GM03348 (cell line): ENCODE measurements at regions not wholly inside any gene's neighbourhood (a gene's known extent, or its start where the extent isn't known, plus 50 kb on each side); places are given as distances from the start of the nearest gene placed in this dataset.
"Not testable (repeated sequence)": the region's sequence is repeated elsewhere in the genome, so short reads cannot be mapped to it uniquely, and the experiment has no call there.

ENCODE experiments used
- DNase-seq: peaks from one replicate; pipeline ENCODE4 v3.0.0; 2012; ENCODE audit warnings: low spot score

DNA sequence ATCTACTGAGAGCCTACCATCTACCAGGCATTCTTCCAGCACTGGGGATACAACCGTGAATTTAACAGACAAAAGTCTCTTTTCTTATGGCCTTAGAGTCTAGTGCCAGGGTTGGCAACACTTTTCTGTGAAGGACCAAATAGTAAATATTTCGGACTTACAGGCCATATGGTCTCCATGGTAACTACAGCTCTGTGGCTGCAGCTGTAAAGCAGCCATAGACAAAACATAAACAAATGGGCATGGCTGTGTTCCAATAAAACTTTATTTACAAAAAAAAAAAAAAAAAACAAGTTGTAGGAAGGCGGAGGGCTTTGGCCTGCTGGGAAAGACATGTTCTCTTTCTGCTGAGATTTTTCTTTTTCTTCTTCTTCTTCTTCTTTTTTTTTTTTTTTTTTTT is 98.7 kb downstream of the ABCC12 start:
- DNase-seq = no peak

DNA sequence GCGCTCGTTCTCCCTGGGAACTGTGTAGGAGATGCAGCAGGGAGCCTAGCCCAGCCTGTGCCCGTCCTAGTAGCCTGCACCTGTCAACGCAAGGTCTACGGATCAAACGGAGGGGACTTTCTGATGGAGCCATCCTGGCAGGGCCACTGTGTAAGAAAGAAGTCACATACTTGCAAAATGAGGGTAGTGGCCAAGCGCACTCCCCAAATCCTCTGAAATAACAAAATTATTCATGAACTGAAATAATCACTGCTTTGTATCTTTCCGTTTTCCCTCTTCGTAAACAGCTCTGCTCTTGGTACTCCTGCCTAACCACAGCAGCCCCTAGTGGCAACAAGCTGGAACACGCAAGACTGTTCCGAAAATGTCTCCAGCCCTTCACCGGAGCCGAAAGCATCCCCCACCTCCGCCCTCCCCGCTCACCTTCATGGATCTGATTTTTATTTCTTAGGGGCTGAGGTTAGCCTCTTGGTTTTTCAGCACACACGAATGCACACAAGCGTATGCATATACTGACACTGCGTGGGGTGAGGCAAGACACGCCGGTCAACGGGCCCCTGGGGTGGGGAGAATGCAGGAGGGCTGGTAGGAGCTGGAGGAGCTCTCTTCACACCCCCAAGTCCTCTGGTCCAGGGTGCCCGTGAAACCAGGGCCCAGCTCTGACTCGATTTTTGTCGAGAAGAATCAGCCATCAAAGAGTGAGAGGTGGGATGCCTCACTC is 100.8 kb downstream of the ABCC12 start:
- DNase-seq = peak; percentile 87

DNA sequence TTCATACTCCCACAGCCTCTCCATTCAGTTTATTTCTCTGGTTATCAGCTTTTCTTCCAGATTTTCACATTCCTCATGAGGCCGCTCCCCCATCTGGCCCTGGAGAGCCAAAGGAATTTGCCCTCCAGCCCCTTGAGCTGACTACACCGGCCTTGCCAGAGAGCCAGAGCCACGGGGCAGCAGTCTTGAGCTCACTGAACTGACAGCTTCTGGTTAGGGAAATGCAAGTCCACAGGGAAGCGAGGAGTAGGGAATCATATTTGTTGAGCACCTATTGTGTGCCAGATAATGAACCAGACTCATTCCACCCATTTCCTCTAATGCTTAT is 102.4 kb downstream of the ABCC12 start:
- DNase-seq = peak; percentile 51

DNA sequence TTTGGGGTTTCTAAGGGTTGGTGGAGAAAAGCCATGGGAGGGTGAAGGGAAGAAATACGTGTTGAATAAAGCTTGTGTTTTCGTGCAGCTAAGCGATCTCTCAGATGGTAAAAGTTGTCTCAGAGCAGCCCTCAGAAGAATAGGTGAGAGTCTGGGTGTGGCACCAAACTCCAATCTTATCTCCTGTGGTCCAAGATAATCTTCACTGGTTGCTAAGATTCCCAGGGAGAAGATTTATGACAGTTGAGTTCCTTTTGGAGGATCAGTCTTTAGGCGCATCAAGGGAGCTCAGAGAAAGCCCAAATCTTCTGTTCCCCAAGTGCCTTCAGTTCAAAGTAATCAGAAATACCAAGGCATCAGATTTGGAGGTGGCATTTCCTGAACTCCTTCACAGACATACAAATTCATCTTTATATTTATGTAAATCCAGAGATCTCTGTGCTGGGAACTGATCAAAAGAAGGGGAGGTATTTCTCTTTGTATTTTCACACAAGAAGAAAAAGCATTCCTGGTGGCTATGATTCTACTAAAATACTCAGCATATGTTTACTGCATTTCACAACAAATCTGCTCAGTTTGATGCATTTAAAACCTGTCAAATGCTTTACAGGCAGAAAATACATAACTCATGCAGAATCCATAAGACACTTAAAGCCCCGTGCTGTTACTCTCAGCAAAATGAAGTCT is 102.9 kb downstream of the ABCC12 start:
- no peak for DNase-seq

DNA sequence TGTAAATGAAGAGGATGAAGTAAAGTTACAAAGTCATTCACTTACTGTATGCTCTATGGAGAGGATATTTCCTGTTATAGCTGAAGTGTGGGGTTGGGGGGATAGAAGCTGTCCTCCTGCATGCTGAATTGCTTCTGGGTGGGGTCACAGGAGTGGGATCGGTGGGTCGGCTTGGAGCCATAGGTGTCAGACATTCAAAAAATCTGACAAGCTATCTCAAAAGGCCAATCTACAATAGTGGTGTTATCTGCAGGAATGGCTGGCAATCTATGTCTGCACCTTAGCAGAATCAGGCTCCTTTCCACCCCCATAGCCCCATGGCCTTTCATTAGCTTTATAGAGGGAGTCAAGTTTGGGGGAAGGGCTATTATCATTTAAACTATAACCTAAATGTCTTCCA is 104.9 kb downstream of the ABCC12 start:
- no peak for DNase-seq

DNA sequence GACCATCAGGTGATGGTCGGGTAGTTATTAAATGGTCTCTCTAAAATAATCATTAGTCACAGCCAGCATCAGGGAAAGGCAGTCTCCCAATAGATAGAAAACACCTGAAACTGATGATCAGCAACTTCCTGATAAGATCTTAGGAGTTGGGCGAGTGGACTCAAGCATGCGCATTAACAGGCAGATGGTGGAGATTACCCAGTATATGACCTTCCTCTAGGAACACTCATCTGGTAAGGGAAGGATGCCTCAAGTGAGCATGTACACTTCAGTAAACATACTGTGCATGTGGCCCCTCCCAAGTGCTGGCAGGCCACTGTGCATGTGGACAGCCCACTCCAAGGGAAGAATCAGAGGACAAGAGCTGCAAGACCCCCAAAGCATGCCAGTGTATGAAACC is 105.9 kb downstream of the ABCC12 start:
- DNase-seq = no peak

DNA sequence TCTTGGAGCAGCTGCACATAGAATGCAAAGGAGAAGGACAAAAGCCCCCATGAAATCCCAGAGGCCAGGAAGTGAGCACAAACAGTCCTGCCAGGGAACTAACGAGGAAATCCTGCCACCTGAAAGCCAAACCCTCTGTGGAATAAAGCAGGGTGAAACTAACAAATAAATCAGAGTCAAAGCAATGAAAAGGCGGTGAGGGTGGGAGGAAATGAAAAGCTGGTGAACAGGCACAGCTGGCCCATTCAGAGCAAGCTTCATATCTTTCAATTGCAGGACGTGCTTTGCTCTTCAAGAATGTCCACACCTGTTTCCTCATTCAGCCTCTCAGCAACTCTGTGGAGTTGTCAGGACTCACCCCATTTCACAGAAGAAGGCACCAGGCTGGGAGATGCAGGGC is 108.1 kb downstream of the ABCC12 start:
- DNase-seq = no peak

DNA sequence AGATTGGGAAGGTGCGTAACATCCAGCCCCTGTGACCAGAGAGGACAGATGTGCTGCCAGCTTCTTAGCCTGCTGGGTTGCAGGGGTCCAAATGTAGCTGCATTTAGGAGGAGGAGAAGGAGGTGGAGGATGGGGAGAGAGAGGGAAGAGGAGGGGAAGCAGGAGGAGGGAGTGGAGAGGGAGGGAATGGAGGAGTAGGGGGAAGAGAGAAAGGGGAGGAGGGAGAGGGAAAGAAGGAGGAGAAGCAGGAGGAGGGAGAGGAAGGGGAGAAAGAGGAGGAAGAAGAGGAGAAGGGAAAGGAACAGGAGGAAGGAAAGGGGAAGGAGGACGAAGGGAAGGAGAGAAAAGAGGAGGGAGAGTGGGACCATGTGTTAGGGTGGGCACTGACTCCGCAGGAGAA is 108.6 kb downstream of the ABCC12 start:
- DNase-seq = no peak

DNA sequence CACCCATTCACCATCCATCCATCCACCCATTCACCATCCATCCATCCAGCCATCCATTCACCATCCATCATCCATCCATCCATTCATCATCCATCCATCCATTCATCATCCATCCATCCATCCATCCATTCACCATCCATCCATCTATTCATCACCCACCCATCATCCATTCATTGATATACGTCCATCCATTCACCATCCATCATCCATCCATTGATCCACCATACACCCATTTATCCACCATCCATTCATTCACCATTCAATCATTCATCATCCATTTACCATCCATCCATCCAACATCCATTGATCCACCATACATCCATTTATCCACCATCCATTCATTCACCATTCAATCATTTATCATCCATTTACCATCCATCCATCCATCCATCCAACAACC is 111.7 kb downstream of the ABCC12 start:
- DNase-seq = no peak

DNA sequence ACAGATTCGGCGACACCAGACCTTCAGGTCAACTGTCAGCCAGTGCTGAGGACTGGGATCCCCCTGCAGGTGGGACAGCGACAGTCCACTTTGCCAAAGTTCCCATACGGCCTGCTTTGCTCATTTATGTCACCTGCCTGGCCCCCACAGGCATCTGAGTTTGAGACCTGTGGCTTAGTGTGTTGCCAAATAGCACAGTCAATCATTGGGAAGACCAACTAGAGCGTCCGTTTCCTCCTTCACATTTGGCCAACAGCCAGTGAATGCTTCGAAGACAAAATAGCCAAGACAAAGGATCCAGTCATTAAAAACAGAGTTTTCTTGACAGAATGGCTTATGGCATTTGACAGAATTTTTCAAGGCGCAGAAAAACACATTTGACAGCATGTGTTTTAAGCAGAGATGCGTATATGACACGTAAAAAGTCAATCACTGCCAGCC is 113.8 kb downstream of the ABCC12 start:
- DNase-seq = no peak

DNA sequence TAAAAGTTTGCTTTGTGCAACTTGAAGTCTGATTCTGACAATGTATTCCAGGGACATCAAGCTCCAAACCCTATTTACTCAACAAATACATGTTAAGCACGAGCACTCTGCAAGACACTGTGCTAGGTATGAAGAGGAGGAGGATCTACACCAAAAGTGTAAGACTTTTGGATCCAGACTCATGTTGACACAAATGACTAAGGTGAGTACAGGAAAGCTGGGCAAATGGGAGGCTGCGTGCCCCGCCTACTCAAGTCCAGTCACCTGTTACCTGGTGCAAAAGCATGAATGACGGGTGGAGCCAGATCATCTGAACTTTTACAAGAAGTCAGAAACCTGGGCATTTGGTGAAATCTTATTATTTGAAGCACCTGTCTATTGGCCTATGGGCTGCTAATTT is 120.7 kb downstream of the ABCC12 start:
- DNase-seq = no peak

DNA sequence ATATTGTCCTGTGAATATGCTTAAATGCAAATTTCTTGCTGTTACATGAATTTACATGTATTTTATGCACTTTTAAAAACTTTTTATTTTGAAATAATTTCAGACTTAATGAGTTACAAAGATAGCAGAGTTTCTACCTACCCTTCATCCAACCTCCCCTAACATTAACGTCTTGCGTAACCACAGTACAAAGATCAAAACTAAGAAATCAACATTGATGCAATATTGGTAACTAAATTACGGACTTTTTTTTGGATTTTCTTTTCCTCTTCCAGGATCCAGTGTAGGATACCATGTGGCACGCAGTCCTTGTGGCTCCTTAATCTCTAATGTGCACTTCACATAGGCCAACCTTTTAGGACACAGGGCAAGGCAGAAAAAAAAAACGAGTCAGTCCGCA is 124.9 kb downstream of the ABCC12 start:
- no peak for DNase-seq

DNA sequence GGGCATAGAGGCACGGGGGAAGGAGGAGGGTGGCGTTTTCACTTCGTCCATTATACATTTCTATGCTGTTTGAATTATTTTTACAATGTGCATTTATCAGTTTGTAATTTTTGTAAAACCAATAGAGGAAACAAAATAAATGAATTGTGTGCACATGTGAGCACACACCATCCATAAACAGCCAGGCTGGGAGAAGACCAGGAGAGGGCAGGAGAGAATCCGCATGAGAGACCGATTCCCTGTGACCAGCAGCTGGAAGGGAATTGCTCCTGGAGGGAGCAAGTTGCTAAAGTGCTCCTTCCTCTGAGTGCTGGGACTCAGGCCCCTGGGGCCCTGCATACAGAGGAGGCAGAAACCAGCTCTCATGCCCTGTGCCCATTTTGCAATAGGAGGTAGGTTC is 126.0 kb downstream of the ABCC12 start:
- peak; percentile 18 for DNase-seq

DNA sequence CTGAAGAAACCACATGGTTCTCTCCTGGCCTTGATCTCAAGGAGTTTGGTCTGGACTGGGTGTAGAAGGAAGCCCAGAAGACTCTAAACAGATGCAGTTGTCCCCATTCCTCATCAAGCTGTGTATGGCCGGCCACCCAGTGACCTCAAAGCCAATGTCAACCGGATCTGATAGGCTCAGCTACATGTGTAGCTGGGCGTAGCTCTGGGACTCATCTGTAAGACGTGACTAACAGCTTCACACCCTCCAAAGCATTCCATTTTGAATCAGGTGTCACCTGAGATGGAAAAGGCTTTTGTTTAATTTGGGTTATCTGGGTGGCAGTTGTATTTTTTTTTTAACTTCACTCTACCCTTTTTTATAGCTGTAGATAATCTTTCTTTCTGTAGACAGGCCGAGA is 130.4 kb downstream of the ABCC12 start:
- no peak for DNase-seq

DNA sequence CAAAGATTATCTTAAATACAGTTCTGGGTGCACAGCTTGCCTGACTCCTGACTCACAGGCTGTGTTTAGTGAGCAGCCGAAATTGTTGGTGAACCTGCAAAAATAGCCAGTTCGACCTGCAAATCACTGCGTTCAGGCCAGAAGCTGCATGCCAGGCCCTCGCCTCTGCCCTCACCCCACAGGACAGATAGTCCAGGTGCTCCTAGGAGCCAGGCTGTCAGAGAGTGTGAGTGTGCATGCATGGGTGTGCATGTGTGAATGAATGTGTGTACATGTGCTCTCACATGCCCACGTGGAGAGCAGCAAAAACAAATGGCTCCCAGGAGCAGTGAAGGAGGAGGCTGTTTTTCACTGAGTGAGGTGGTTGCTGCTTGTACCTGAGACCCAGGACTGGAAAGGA is 131.8 kb downstream of the ABCC12 start:
- no peak for DNase-seq

DNA sequence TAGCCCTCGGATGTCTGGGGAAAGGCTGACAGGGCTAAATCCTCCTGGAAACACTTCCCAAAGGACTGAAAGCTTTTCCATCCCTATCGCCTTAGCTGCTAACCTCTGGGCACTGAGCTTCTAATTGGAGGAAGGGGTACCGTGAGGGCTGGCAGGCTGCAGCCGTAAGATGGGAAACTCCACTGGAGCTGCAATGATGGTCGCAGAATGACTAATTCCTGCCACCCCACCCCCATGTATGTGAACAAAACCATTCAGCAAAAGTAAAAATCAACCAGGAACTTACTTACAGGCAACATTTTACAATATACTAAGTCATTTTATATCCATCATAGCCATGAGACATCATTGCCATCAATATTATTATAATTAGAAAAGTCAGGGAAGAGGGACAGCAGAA is 133.3 kb downstream of the ABCC12 start:
- no peak for DNase-seq

DNA sequence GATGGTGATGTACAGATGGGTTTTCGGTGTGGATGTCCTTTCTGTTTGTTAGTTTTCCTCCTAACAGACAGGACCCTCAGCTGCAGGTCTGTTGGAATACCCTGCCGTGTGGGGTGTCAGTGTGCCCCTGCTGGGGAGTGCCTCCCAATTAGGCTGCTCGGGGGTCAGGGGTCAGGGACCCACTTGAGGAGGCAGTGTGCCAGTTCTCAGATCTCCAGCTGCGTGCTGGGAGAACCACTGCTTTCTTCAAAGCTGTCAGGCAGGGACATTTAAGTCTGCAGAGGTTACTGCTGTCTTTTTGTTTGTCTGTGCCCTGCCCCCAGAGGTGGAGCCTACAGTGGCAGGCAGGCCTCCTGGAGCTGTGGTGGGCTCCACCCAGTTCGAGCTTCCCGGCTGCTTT is 135.2 kb downstream of the ABCC12 start:
- not testable (repeated sequence) for DNase-seq

DNA sequence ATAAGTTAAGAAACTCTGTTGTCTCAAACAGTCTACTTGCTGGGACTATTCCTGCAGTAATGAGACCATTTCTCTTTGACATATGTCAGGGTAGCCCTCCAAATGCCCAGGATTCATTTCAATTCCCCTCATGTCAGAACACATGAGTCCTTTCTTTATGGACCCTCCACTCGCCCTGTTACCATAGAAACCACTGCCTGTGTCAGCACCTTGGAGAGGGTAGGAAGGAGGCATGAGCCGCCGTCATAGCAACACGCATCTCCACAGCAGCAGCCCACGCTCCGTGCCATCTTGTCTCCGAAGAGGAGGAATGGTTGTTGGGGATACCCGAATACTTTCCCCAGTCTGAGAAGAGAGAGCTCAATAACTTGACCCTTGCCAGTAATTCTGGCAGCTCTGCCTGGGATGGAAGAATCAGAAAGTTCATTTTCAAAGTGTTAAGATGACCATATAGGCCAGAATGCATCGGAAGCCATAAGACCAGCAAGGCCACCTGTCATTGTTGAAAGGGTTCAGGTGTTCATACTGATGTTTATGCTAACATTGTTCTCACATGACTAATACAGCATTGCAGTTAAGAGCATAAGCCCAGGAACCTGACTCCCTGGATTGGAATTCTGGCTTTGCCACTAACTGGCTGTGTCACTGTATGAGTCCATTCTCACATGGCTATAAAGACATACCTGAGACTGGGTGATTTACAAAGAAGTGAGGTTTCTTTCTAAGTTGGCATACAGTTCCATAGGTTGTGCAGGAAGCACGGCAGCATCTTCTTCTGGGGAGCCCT is 141.3 kb downstream of the ABCC12 start:
- DNase-seq = no peak

DNA sequence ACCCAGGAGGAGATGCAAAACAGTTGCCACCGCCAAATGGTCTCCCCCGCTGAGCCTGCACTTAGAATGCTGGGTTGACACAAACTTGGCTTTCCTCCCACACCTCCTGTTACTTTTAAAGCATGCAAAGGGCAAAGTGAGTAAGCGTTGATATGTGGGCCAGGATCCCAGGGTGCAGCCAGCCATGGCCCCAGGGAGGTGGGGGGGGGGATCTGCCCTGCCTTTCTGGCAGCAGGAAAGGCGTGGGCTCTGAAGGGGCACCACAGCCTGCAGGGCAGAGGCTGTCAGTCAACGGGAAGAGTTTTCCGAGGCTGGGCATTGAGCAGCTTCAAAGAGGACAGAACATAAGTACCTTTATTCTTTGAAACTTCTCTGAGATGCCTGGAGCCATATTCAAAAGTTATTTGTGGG is 142.3 kb downstream of the ABCC12 start:
- no peak for DNase-seq

DNA sequence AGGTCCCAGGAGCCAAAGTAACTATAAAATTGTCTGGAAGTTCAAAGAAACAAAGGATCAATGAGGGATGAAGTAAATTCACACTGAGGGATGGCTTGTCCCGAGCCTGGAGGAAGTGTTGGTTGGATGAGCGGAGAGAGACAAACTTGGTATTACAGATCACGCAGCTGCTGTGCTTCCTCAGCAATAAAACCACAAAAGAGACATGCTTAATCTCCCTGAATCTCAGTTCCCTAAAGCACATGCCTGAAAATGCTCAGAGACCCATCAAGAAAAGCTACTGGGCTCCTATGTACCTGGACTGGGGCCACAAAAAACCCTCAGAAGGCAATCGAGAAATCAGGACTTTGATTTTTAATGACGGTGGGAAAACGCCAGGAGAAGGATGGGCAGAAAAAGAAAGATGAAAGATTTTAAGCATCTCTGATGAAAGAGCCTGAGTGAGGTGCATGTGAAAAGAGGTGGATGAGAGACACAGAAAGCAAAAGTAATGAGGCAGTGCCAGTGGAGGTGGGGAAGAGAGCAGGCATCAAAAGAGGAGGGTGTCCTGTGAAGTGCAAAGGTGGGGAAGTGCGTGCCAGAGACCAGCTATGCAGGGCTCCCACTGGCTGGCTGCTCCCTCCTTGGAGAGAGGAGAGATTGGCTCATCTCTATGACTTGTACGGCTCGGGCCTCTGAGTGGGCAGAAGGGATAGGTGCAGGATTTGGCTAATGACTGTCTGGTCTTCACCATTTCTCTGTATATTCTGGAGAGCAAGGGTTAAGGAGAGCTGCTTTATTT is 143.7 kb downstream of the ABCC12 start:
- DNase-seq = no peak

DNA sequence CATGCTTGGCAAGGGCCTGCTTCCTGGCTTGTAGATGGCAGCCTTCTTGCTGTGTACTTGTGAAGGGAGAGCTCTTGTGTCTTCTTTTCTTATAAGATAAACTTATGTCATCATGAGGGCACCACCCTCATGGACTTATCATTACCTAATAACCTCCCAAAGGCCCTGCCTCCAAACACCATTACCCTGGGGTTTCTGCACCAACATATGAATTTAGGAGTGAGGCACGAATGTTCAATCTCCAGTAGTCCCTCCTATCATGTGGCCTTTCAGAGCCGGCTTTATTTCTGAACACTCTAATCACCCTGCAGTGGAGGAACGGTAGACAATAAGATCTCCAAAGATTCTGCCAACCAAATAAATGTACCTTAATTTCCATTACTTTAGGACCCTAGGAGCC is 144.3 kb downstream of the ABCC12 start:
- no peak for DNase-seq

DNA sequence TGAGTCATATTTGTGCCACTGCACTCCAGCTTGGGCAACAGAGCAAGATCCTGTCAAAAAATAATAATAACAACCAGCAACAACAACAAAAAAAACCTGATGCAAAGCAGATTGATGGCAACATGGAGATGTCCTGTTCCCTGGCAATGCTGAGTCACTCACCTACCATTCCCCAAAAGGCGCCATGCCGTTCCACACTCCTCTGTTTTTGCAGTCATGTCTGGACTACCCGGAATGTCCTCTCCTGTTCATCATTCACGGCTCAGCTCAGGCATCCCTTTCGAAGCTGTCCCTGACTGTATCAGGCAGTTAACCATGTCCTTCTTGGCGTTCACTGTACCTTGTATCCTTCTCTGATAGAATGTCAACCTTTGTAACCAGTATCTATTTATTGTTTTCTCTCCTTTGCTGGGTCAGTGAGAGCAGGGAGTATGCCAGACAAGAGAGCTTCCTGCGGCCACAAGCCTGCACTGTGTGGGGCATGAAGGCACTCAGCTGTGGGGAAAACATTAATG is 147.7 kb downstream of the ABCC12 start:
- no peak for DNase-seq
